SK-N-SH treated with all-trans-retinoic acid at 6 μM for 48 hours (cell line): ENCODE measurements at regions not wholly inside any gene's neighbourhood (a gene's known extent, or its start where the extent isn't known, plus 50 kb on each side); places are given as distances from the start of the nearest gene placed in this dataset.

Experiments
- ATAC-seq: fragments of 200-7000 bp; cut with Tn5 transposase; 3 replicates; pipeline ENCODE4 v1.9.1; 2020; ENCODE audit warnings: mild to moderate bottlenecking, moderate library complexity
- ARNTL ChIP-seq: fragments of 450-650 bp; formaldehyde crosslinking; IDR thresholded peaks from 2 replicates; pipeline ENCODE4 v1.5.0; 2020; ENCODE audit warnings: low read depth, mild to moderate bottlenecking, moderate library complexity, borderline replicate concordance
- BACH2 ChIP-seq: fragments of 250-450 bp; sonication (Bioruptor Pico); IDR thresholded peaks from 2 replicates; pipeline ENCODE4 v1.9.0; 2021; ENCODE audit warnings: mild to moderate bottlenecking, borderline replicate concordance
- ESRRG ChIP-seq: fragments of 250-450 bp; sonication (Bioruptor Pico); IDR thresholded peaks from 2 replicates; pipeline ENCODE4 v1.6.1; 2021; ENCODE audit warnings: mild to moderate bottlenecking
- GLIS3 ChIP-seq: fragments of 250-450 bp; sonication (Bioruptor Pico); IDR thresholded peaks from 2 replicates; pipeline ENCODE4 v1.5.0; 2020; ENCODE audit warnings: mild to moderate bottlenecking, moderate library complexity
- ISL1 ChIP-seq: fragments of 250-450 bp; sonication (Bioruptor Pico); IDR thresholded peaks from 2 replicates; pipeline ENCODE4 v2.1.2; 2022; ENCODE audit warnings: mild to moderate bottlenecking, moderate library complexity
- OSR1 ChIP-seq: fragments of 250-450 bp; sonication (Bioruptor Pico); IDR thresholded peaks from 2 replicates; pipeline ENCODE4 v1.8.0; 2022; ENCODE audit warnings: moderate library complexity, mild to moderate bottlenecking, inconsistent platforms
- PPARA ChIP-seq: fragments of 250-450 bp; sonication (Bioruptor Pico); IDR thresholded peaks from 2 replicates; pipeline ENCODE4 v1.5.0; 2020; ENCODE audit warnings: mild to moderate bottlenecking, borderline replicate concordance
- RARB ChIP-seq: fragments of 250-450 bp; sonication (Bioruptor Pico); IDR thresholded peaks from 2 replicates; pipeline ENCODE4 v1.8.0; 2021; ENCODE audit warnings: mild to moderate bottlenecking, moderate library complexity
- SNAI2 ChIP-seq: fragments of 250-450 bp; sonication (Bioruptor Pico); IDR thresholded peaks from 2 replicates; pipeline ENCODE4 v1.5.0; 2020; ENCODE audit warnings: mild to moderate bottlenecking, moderate library complexity
- TCF4 ChIP-seq: fragments of 250-450 bp; sonication (Bioruptor Pico); IDR thresholded peaks from 2 replicates; pipeline ENCODE4 v1.8.0; 2021; ENCODE audit warnings: mild to moderate bottlenecking, moderate library complexity, borderline replicate concordance
- TOX ChIP-seq: fragments of 250-450 bp; sonication (Bioruptor Pico); IDR thresholded peaks from 2 replicates; pipeline ENCODE4 v1.8.0; 2021; ENCODE audit warnings: mild to moderate bottlenecking, moderate library complexity, borderline replicate concordance
- ZC3H10 ChIP-seq: fragments of 250-450 bp; sonication (Bioruptor Pico); IDR thresholded peaks from 2 replicates; pipeline ENCODE4 v1.5.1; 2021; ENCODE audit warnings: mild to moderate bottlenecking, moderate library complexity
- ZFP3 ChIP-seq: fragments of 250-450 bp; sonication (Bioruptor Pico); IDR thresholded peaks from 2 replicates; pipeline ENCODE4 v1.5.0; 2020; ENCODE audit warnings: mild to moderate bottlenecking, moderate library complexity
- ZFP30 ChIP-seq: fragments of 450-650 bp; formaldehyde crosslinking; IDR thresholded peaks from 2 replicates; pipeline ENCODE4 v1.5.0; 2022; ENCODE audit warnings: mild to moderate bottlenecking, moderate library complexity
- ZNF565 ChIP-seq: fragments of 450-650 bp; formaldehyde crosslinking; conservative IDR thresholded peaks from 2 replicates; pipeline ENCODE4 v1.5.0; 2020; ENCODE audit warnings: low read depth, mild to moderate bottlenecking, moderate library complexity
- ZNF70 ChIP-seq: fragments of 450-650 bp; formaldehyde crosslinking; IDR thresholded peaks from 2 replicates; pipeline ENCODE4 v1.5.0; 2020; ENCODE audit warnings: mild to moderate bottlenecking, moderate library complexity
- ZNF8 ChIP-seq: fragments of 450-650 bp; formaldehyde crosslinking; IDR thresholded peaks from 2 replicates; pipeline ENCODE4 v1.5.0; 2020; ENCODE audit warnings: mild to moderate bottlenecking, moderate library complexity
- TF ChIP-seq, protein P1 (sequence below): fragments of 250-450 bp; sonication (Bioruptor Pico); IDR thresholded peaks from 2 replicates; pipeline ENCODE4 v1.5.1; 2021; ENCODE audit warnings: mild to moderate bottlenecking, moderate library complexity
- TF ChIP-seq, protein P2 (sequence below): fragments of 250-450 bp; sonication (Bioruptor Pico); IDR thresholded peaks from 2 replicates; pipeline ENCODE4 v1.8.0; 2021; ENCODE audit warnings: low read depth, mild to moderate bottlenecking, moderate library complexity, borderline replicate concordance
- TF ChIP-seq, protein P3 (sequence below): fragments of 250-450 bp; sonication (Bioruptor Pico); IDR thresholded peaks from 2 replicates; pipeline ENCODE4 v1.5.0; 2020; ENCODE audit warnings: mild to moderate bottlenecking, moderate library complexity
- TF ChIP-seq, protein P4 (sequence below): fragments of 250-450 bp; sonication (Bioruptor Pico); IDR thresholded peaks from 2 replicates; pipeline ENCODE4 v1.5.1; 2020; ENCODE audit warnings: low read depth, mild to moderate bottlenecking, moderate library complexity

DNA sequence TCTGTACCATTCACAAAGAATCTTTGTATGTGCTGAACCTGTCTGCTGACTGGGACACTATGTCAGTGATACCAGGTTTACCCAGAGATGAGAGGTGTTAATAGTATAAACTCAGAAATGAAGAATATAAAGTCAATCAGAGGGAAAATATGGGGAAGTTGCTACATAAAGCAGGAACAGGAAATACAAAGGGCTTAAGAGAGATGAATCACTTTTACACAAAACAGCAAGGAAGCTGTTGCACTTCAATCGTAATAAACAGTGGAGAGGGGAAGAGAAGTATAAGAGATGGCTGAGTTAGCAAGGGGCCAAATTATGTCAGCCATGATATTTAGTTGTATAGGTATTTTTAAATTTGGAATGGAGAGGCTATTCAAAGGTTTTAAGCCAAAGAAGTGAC lies 890.2 kb upstream of the NCAM2 start:
- no peak for ATAC-seq
- no peak for TF ChIP-seq OSR1 (CRISPR knock-in tag)

DNA sequence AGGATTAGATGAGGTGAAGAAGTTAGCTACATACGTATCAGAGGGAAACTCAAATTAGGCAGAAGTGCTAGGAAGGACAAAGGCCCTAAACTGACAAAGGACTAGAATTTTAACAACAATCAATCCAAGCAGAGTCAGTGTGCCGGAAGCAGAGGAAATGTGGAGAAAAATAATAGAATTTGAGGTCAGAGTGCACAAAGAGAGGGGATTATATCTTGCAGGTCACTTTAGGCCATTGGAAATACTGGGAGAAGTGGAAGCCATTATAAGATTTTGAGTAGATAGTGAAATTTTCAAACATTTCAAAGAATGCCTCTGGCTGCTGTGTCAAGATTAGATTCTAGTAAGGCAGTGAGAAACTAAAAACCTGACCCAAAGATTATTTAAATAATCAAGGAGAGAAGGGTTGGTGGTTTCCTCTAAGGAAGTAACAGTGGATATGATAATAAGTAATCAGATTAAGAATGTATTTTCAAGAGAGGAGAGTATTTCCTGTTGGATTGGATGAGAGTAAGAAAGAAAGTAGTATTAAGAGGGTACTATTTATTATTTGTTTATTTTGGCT lies 889.2 kb upstream of the NCAM2 start:
- ATAC-seq, result no peak

DNA sequence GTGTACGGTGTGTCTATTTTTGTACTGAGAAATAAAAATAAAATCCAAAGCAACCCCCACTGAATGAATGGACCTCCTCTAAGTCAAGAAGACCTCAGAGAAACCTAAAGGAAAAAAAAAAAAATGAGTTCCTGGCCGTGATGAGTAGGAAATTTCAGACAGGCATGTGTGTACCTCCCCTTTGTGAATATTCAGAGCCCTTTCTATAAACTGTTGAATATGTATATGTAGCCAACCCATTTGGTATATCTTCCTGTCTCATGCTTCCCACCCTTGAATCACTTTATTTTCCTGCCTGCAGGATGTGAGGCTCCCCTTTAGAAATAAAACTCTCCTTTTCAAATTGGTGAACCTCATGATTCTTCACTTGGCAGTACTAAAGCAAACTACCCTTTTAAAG lies 887.8 kb upstream of the NCAM2 start:
- TF ChIP-seq TOX (CRISPR knock-in tag) (no peak), GLIS3 (CRISPR knock-in tag) (no peak), ZFP30 (CRISPR knock-in tag) (no peak), OSR1 (CRISPR knock-in tag) (no peak), ESRRG (no peak), RARB (CRISPR knock-in tag) (no peak), SNAI2 (CRISPR knock-in tag) (no peak), ISL1 (no peak), ZNF565 (CRISPR knock-in tag) (no peak), ZC3H10 (CRISPR knock-in tag) (no peak)
- TF ChIP-seq, all 23 proteins: peak for 0
- no peak for ATAC-seq

More for the DNA sequence above, 889.2 kb upstream of the NCAM2 start:
- TF ChIP-seq ZC3H10 (CRISPR knock-in tag), result no peak
- TF ChIP-seq SNAI2 (CRISPR knock-in tag), result no peak
- TF ChIP-seq, protein P1, sequence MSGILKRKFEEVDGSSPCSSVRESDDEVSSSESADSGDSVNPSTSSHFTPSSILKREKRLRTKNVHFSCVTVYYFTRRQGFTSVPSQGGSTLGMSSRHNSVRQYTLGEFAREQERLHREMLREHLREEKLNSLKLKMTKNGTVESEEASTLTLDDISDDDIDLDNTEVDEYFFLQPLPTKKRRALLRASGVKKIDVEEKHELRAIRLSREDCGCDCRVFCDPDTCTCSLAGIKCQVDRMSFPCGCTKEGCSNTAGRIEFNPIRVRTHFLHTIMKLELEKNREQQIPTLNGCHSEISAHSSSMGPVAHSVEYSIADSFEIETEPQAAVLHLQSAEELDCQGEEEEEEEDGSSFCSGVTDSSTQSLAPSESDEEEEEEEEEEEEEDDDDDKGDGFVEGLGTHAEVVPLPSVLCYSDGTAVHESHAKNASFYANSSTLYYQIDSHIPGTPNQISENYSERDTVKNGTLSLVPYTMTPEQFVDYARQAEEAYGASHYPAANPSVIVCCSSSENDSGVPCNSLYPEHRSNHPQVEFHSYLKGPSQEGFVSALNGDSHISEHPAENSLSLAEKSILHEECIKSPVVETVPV (CRISPR knock-in tag), result no peak
- TF ChIP-seq, protein P2, sequence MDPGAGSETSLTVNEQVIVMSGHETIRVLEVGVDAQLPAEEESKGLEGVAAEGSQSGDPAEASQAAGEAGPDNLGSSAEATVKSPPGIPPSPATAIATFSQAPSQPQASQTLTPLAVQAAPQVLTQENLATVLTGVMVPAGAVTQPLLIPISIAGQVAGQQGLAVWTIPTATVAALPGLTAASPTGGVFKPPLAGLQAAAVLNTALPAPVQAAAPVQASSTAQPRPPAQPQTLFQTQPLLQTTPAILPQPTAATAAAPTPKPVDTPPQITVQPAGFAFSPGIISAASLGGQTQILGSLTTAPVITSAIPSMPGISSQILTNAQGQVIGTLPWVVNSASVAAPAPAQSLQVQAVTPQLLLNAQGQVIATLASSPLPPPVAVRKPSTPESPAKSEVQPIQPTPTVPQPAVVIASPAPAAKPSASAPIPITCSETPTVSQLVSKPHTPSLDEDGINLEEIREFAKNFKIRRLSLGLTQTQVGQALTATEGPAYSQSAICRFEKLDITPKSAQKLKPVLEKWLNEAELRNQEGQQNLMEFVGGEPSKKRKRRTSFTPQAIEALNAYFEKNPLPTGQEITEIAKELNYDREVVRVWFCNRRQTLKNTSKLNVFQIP (CRISPR knock-in tag), result no peak
- TF ChIP-seq, protein P3, sequence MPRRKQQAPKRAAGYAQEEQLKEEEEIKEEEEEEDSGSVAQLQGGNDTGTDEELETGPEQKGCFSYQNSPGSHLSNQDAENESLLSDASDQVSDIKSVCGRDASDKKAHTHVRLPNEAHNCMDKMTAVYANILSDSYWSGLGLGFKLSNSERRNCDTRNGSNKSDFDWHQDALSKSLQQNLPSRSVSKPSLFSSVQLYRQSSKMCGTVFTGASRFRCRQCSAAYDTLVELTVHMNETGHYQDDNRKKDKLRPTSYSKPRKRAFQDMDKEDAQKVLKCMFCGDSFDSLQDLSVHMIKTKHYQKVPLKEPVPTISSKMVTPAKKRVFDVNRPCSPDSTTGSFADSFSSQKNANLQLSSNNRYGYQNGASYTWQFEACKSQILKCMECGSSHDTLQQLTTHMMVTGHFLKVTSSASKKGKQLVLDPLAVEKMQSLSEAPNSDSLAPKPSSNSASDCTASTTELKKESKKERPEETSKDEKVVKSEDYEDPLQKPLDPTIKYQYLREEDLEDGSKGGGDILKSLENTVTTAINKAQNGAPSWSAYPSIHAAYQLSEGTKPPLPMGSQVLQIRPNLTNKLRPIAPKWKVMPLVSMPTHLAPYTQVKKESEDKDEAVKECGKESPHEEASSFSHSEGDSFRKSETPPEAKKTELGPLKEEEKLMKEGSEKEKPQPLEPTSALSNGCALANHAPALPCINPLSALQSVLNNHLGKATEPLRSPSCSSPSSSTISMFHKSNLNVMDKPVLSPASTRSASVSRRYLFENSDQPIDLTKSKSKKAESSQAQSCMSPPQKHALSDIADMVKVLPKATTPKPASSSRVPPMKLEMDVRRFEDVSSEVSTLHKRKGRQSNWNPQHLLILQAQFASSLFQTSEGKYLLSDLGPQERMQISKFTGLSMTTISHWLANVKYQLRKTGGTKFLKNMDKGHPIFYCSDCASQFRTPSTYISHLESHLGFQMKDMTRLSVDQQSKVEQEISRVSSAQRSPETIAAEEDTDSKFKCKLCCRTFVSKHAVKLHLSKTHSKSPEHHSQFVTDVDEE (CRISPR knock-in tag), result no peak
- no peak for TF ChIP-seq TOX (CRISPR knock-in tag)
- TF ChIP-seq ZFP3 (CRISPR knock-in tag), result no peak
- no peak for TF ChIP-seq TCF4 (CRISPR knock-in tag)
- TF ChIP-seq ZNF565 (CRISPR knock-in tag), result no peak
- no peak for TF ChIP-seq ZFP30 (CRISPR knock-in tag)
- TF ChIP-seq ISL1, result no peak
- TF ChIP-seq ZNF70 (CRISPR knock-in tag), result no peak
- TF ChIP-seq ESRRG, result no peak
- TF ChIP-seq BACH2 (CRISPR knock-in tag), result no peak
- TF ChIP-seq GLIS3 (CRISPR knock-in tag), result no peak
- no peak for TF ChIP-seq PPARA (CRISPR knock-in tag)
- TF ChIP-seq ZNF8, result no peak

DNA sequence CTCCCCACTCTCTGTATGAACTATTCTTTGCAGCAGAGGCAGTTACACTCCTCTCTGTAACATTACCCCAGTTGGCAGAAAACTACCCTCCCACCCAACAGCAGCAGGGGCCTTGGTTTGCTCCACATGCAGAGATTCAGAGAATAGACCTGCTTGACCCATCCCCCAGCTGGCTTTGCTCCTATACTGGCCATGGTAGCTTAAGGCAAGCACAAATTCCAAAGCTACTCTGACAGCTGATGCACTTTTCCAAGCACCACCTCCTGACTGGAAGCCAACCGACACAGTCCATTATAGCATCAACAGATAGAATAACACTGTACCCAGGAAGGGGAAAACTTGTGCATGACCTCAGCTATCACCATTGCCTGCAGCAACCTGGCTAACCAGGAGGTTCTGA lies 846.5 kb upstream of the NCAM2 start:
- no peak for ATAC-seq
- TF ChIP-seq OSR1 (CRISPR knock-in tag) (no peak), ARNTL (CRISPR knock-in tag) (no peak), SNAI2 (CRISPR knock-in tag) (no peak), ZFP30 (CRISPR knock-in tag) (no peak), RARB (CRISPR knock-in tag) (no peak), ZC3H10 (CRISPR knock-in tag) (no peak)
- TF ChIP-seq, protein P4, sequence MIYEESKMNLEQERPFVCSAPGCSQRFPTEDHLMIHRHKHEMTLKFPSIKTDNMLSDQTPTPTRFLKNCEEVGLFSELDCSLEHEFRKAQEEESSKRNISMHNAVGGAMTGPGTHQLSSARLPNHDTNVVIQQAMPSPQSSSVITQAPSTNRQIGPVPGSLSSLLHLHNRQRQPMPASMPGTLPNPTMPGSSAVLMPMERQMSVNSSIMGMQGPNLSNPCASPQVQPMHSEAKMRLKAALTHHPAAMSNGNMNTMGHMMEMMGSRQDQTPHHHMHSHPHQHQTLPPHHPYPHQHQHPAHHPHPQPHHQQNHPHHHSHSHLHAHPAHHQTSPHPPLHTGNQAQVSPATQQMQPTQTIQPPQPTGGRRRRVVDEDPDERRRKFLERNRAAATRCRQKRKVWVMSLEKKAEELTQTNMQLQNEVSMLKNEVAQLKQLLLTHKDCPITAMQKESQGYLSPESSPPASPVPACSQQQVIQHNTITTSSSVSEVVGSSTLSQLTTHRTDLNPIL (CRISPR knock-in tag), result no peak
- TF ChIP-seq, protein P1 (CRISPR knock-in tag), result no peak
